GM21367 (cell line): ENCODE measurements at regions not wholly inside any gene's neighbourhood (a gene's known extent, or its start where the extent isn't known, plus 50 kb on each side); places are given as distances from the start of the nearest gene placed in this dataset.

Experiments used
- ATAC-seq: cut with Tn5 transposase; IDR thresholded peaks from one replicate; pipeline ENCODE4 v1.9.1; 2021; ENCODE audit not compliant: unreplicated experiment

GRCh38 chr16:48105976-48106375 is 49.8 kb downstream of the ABCC12 start:
- ATAC-seq, result no peak

- ATAC-seq, result no peak
Observed at GRCh38 chr16:48105456-48105855, 50.3 kb downstream of the ABCC12 start.

GRCh38 chr16:48103591-48103990 is 52.2 kb downstream of the ABCC12 start:
- no peak for ATAC-seq

- ATAC-seq, result no peak
Observed at GRCh38 chr16:48102083-48103008, 53.4 kb downstream of the ABCC12 start.

- no peak for ATAC-seq
Observed at GRCh38 chr16:48101069-48101674, 54.6 kb downstream of the ABCC12 start.

GRCh38 chr16:48099455-48099854 is 56.3 kb downstream of the ABCC12 start:
- no peak for ATAC-seq

- ATAC-seq, result no peak
Observed at GRCh38 chr16:48098472-48098871, 57.3 kb downstream of the ABCC12 start.

- no peak for ATAC-seq
Observed at GRCh38 chr16:48091117-48091516, 64.7 kb downstream of the ABCC12 start.

GRCh38 chr16:48089053-48089792 is 66.6 kb downstream of the ABCC12 start:
- no peak for ATAC-seq

GRCh38 chr16:48087639-48088038 is 68.2 kb downstream of the ABCC12 start:
- ATAC-seq, result no peak

- no peak for ATAC-seq
Observed at GRCh38 chr16:48086422-48086821, 69.4 kb downstream of the ABCC12 start.

GRCh38 chr16:48085729-48086128 is 70.1 kb downstream of the ABCC12 start:
- no peak for ATAC-seq

- no peak for ATAC-seq
Observed at GRCh38 chr16:48084826-48085225, 71.0 kb downstream of the ABCC12 start.

- no peak for ATAC-seq
Observed at GRCh38 chr16:48082516-48082915, 73.3 kb downstream of the ABCC12 start.

- ATAC-seq, result no peak
Observed at GRCh38 chr16:48081656-48082055, 74.1 kb downstream of the ABCC12 start.

- no peak for ATAC-seq
Observed at GRCh38 chr16:48076455-48077012, 79.3 kb downstream of the ABCC12 start.

- ATAC-seq, result no peak
Observed at GRCh38 chr16:48075398-48075797, 80.4 kb downstream of the ABCC12 start.

- ATAC-seq, result no peak
Observed at GRCh38 chr16:48067388-48067787, 88.4 kb downstream of the ABCC12 start.

GRCh38 chr16:48064971-48065370 is 90.8 kb downstream of the ABCC12 start:
- ATAC-seq, result no peak

- ATAC-seq, result no peak
Observed at GRCh38 chr16:48062681-48063080, 93.1 kb downstream of the ABCC12 start.

GRCh38 chr16:48059936-48060335 is 95.9 kb downstream of the ABCC12 start:
- no peak for ATAC-seq
